Liver (tissue), 8 donors: ENCODE measurements at regions not wholly inside any gene's neighbourhood (a gene's known extent, or its start where the extent isn't known, plus 50 kb on each side); places are given as distances from the start of the nearest gene placed in this dataset.

Experiments used
- DNase-seq: peaks from one replicate; pipeline ENCODE4 v3.0.0-alpha.2; 2017; ENCODE audit warnings: low spot score
- H3K27ac ChIP-seq, 2 donors: one replicate each; pipeline ENCODE4 v1.7.0; 2013; ENCODE audit warnings: inconsistent platforms in 2 of 2, low read length in 2 of 2, control low read depth in 1 of 2, low read depth in 1 of 2, mild to moderate bottlenecking in 1 of 2
- H3K27me3 ChIP-seq, 4 donors: one replicate each; pipeline versions ENCODE4 v1.6.1 to v1.7.0; 2013; ENCODE audit warnings: low read length in 3 of 4, inconsistent platforms in 1 of 4, mild to moderate bottlenecking in 1 of 4, moderate library complexity in 1 of 4; ENCODE audit not compliant: control insufficient read depth in 4 of 4, insufficient read depth in 4 of 4
- H3K36me3 ChIP-seq, 4 donors: one replicate each; pipeline versions ENCODE4 v1.6.1 to v1.7.0; 2013; ENCODE audit warnings: low read length in 3 of 4, mild to moderate bottlenecking in 3 of 4, low read depth in 1 of 4, moderate library complexity in 1 of 4; ENCODE audit not compliant: control insufficient read depth in 4 of 4, insufficient read depth in 3 of 4
- H3K4me1 ChIP-seq, 4 donors: one replicate each; pipeline versions ENCODE4 v1.6.1 to v1.7.0; 2013; ENCODE audit warnings: low read length in 3 of 4, mild to moderate bottlenecking in 3 of 4, moderate library complexity in 1 of 4; ENCODE audit not compliant: control insufficient read depth in 4 of 4, insufficient read depth in 4 of 4
- H3K4me3 ChIP-seq, 3 donors: one replicate each; pipeline versions ENCODE4 v1.6.1 to v1.7.0; 2013; ENCODE audit warnings: low read length in 3 of 3, control low read depth in 1 of 3, low read depth in 1 of 3, mild to moderate bottlenecking in 1 of 3
- H3K9ac ChIP-seq, 2 donors: one replicate each; pipeline ENCODE4 v1.7.0; 2013; ENCODE audit warnings: low read length in 2 of 2, mild to moderate bottlenecking in 2 of 2, moderate library complexity in 2 of 2, control low read depth in 1 of 2, low read depth in 1 of 2
- H3K9me3 ChIP-seq, 4 donors: one replicate each; pipeline versions ENCODE4 v1.6.1 to v1.7.0; 2013; ENCODE audit warnings: low read length in 3 of 4; ENCODE audit not compliant: control insufficient read depth in 4 of 4
- EGR1 ChIP-seq, 2 donors: IDR thresholded peaks; 2 replicates each; pipeline ENCODE4 v1.6.1; 2016 to 2018; ENCODE audit warnings: antibody characterized with exemption in 2 of 2, low read depth in 2 of 2
- FOXA1 ChIP-seq: IDR thresholded peaks from 2 replicates; pipeline ENCODE4 v1.6.1; 2016; ENCODE audit warnings: antibody characterized with exemption
- FOXA2 ChIP-seq: IDR thresholded peaks from 2 replicates; pipeline ENCODE4 v1.6.1; 2016; ENCODE audit warnings: antibody characterized with exemption
- GABPA ChIP-seq, 2 donors: IDR thresholded peaks in 1 of 2; conservative IDR thresholded peaks in 1 of 2; 2 replicates each; pipeline ENCODE4 v1.6.1; 2016; ENCODE audit warnings: antibody characterized with exemption in 2 of 2, mild to moderate bottlenecking in 1 of 2, moderate library complexity in 1 of 2
- HNF4A ChIP-seq, 2 donors: conservative IDR thresholded peaks; 2 replicates each; pipeline ENCODE4 v1.6.1; 2016; ENCODE audit warnings: antibody characterized with exemption in 2 of 2, mild to moderate bottlenecking in 2 of 2
- HNF4G ChIP-seq: IDR thresholded peaks from 2 replicates; pipeline ENCODE4 v1.6.1; 2016; ENCODE audit warnings: antibody characterized with exemption
- JUND ChIP-seq, 2 donors: IDR thresholded peaks; 2 replicates each; pipeline ENCODE4 v1.6.1; 2016; ENCODE audit warnings: antibody characterized with exemption in 2 of 2
- NR2F2 ChIP-seq: IDR thresholded peaks from 2 replicates; pipeline ENCODE4 v1.6.1; 2016; ENCODE audit warnings: antibody characterized with exemption
- RAD21 ChIP-seq, 2 donors: IDR thresholded peaks; 2 replicates each; pipeline ENCODE4 v1.6.1; 2016; ENCODE audit warnings: antibody characterized with exemption in 2 of 2, mild to moderate bottlenecking in 2 of 2
- RXRA ChIP-seq, 2 donors: IDR thresholded peaks; 2 replicates each; pipeline ENCODE4 v1.6.1; 2017 to 2018; ENCODE audit warnings: antibody characterized with exemption in 2 of 2, mild to moderate bottlenecking in 1 of 2
- SP1 ChIP-seq: IDR thresholded peaks from 2 replicates; pipeline ENCODE4 v1.6.1; 2018; ENCODE audit warnings: antibody characterized with exemption, mild to moderate bottlenecking
- TAF1 ChIP-seq: conservative IDR thresholded peaks from 2 replicates; pipeline ENCODE4 v1.6.1; 2016; ENCODE audit warnings: antibody characterized with exemption, mild to moderate bottlenecking
- YY1 ChIP-seq: IDR thresholded peaks from 2 replicates; pipeline ENCODE4 v1.6.1; 2016; ENCODE audit warnings: antibody characterized with exemption, mild to moderate bottlenecking
- WGBS: extraction: QIAGEN DNeasy Blood & Tissue Kit; methylation state at CpG from one replicate; pipeline ENCODE4 v1.1.7; 2013; 5-methylcytosine and 5-hydroxymethylcytosine counted together
- TF ChIP-seq, protein P1 (sequence below): fragments of 150-350 bp; IDR thresholded peaks from 2 replicates; pipeline ENCODE4 v1.5.1; 2017; ENCODE audit warnings: improper control_type of control experiment, low read depth, low read length; ENCODE audit not compliant: missing input control
- TF ChIP-seq, protein P2 (sequence below): IDR thresholded peaks from 2 replicates; pipeline ENCODE4 v1.6.1; 2016; ENCODE audit warnings: antibody characterized with exemption
- TF ChIP-seq, protein P3 (sequence below): IDR thresholded peaks from 2 replicates; pipeline ENCODE4 v1.6.1; 2016; ENCODE audit warnings: antibody characterized with exemption
- TF ChIP-seq, protein P4 (sequence below): IDR thresholded peaks from 2 replicates; pipeline ENCODE4 v1.6.1; 2016; ENCODE audit warnings: antibody characterized with exemption, mild to moderate bottlenecking
- donor health status: healthy.
- donor health status: healthy.
- donor health status: healthy.
- donor health status: healthy.
- donor health status: healthy.

DNA sequence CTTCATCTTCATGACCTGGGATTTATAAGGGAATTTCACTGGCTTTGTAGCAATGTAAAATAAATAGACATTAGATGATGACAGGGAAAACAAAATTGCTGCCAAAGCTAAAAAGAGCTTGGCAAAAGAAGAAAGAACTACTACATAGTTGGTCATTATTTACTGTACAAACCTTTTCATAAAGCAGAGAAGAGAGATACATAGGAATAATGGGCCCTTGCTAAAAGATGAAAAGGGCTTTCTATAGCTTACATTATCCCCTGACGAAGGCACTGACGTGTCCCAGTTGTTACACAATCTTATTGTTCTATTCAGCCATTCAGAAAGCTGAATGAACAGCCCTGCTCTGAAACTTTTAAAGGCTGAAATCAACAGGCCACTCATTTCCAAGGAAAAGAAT lies 57.1 kb downstream of the ZC3H11B start:
- H3K27me3 ChIP-seq, result no peaks in the 10 kb centered on the region
- DNase-seq, result no peak
- no peak overlapping the region for H3K9ac ChIP-seq
- 40% methylated on average over 2 of the region's 2 CpGs for WGBS
- no peak overlapping the region for H3K4me3 ChIP-seq
- TF ChIP-seq, protein P1, sequence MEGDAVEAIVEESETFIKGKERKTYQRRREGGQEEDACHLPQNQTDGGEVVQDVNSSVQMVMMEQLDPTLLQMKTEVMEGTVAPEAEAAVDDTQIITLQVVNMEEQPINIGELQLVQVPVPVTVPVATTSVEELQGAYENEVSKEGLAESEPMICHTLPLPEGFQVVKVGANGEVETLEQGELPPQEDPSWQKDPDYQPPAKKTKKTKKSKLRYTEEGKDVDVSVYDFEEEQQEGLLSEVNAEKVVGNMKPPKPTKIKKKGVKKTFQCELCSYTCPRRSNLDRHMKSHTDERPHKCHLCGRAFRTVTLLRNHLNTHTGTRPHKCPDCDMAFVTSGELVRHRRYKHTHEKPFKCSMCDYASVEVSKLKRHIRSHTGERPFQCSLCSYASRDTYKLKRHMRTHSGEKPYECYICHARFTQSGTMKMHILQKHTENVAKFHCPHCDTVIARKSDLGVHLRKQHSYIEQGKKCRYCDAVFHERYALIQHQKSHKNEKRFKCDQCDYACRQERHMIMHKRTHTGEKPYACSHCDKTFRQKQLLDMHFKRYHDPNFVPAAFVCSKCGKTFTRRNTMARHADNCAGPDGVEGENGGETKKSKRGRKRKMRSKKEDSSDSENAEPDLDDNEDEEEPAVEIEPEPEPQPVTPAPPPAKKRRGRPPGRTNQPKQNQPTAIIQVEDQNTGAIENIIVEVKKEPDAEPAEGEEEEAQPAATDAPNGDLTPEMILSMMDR, result no peak
- no peak for TF ChIP-seq NR2F2
- no peak for TF ChIP-seq TAF1
- no peak for TF ChIP-seq RAD21 (IDR thresholded peaks at IDR 0.05)
- no peak for TF ChIP-seq YY1
- TF ChIP-seq, protein P2, sequence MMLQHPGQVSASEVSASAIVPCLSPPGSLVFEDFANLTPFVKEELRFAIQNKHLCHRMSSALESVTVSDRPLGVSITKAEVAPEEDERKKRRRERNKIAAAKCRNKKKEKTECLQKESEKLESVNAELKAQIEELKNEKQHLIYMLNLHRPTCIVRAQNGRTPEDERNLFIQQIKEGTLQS, result no peak
- no peak for TF ChIP-seq RXRA (IDR thresholded peaks at IDR 0.05)
- TF ChIP-seq JUND (IDR thresholded peaks at IDR 0.05), result no peak
- no peak for TF ChIP-seq SP1
- TF ChIP-seq, protein P3, sequence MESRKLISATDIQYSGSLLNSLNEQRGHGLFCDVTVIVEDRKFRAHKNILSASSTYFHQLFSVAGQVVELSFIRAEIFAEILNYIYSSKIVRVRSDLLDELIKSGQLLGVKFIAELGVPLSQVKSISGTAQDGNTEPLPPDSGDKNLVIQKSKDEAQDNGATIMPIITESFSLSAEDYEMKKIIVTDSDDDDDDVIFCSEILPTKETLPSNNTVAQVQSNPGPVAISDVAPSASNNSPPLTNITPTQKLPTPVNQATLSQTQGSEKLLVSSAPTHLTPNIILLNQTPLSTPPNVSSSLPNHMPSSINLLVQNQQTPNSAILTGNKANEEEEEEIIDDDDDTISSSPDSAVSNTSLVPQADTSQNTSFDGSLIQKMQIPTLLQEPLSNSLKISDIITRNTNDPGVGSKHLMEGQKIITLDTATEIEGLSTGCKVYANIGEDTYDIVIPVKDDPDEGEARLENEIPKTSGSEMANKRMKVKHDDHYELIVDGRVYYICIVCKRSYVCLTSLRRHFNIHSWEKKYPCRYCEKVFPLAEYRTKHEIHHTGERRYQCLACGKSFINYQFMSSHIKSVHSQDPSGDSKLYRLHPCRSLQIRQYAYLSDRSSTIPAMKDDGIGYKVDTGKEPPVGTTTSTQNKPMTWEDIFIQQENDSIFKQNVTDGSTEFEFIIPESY, result no peak
- TF ChIP-seq GABPA (IDR thresholded peaks at IDR 0.05 in 1 of 2, conservative IDR thresholded peaks at IDR 0.05 in 1 of 2), result no peak
- TF ChIP-seq HNF4A (conservative IDR thresholded peaks at IDR 0.05), result no peak
- no peak for TF ChIP-seq EGR1 (IDR thresholded peaks at IDR 0.05; ENCODE audit: low read depth in 2 of 2)
- no peak for TF ChIP-seq HNF4G
- TF ChIP-seq FOXA2, result no peak
- TF ChIP-seq, protein P4, sequence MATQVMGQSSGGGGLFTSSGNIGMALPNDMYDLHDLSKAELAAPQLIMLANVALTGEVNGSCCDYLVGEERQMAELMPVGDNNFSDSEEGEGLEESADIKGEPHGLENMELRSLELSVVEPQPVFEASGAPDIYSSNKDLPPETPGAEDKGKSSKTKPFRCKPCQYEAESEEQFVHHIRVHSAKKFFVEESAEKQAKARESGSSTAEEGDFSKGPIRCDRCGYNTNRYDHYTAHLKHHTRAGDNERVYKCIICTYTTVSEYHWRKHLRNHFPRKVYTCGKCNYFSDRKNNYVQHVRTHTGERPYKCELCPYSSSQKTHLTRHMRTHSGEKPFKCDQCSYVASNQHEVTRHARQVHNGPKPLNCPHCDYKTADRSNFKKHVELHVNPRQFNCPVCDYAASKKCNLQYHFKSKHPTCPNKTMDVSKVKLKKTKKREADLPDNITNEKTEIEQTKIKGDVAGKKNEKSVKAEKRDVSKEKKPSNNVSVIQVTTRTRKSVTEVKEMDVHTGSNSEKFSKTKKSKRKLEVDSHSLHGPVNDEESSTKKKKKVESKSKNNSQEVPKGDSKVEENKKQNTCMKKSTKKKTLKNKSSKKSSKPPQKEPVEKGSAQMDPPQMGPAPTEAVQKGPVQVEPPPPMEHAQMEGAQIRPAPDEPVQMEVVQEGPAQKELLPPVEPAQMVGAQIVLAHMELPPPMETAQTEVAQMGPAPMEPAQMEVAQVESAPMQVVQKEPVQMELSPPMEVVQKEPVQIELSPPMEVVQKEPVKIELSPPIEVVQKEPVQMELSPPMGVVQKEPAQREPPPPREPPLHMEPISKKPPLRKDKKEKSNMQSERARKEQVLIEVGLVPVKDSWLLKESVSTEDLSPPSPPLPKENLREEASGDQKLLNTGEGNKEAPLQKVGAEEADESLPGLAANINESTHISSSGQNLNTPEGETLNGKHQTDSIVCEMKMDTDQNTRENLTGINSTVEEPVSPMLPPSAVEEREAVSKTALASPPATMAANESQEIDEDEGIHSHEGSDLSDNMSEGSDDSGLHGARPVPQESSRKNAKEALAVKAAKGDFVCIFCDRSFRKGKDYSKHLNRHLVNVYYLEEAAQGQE, result no peak
- TF ChIP-seq FOXA1, result no peak
- peaks cover 0 to 12% (median 7%) of the 10 kb centered on the region in 4 donors for H3K4me1 ChIP-seq
- no peaks in the 10 kb centered on the region for H3K9me3 ChIP-seq
- H3K36me3 ChIP-seq, result no peaks in the 10 kb centered on the region
- H3K27ac ChIP-seq, result no peak overlapping the region
